SK-N-MC (cell line): ENCODE measurements at regions not wholly inside any gene's neighbourhood (a gene's known extent, or its start where the extent isn't known, plus 50 kb on each side); places are given as distances from the start of the nearest gene placed in this dataset.

Source experiments
- DNase-seq: peaks from one replicate; pipeline ENCODE4 v3.0.0-alpha.2; 2011; ENCODE audit warnings: low read depth, low spot score
- H3K27ac ChIP-seq: fragments of 200-600 bp; sonication (generic); 2 replicates; pipeline ENCODE4 v1.5.1; 2016; ENCODE audit warnings: mixed run types
- H3K36me3 ChIP-seq: fragments of 200-600 bp; sonication (generic); 2 replicates; pipeline ENCODE4 v1.6.1; 2017; ENCODE audit warnings: antibody characterized with exemption, low read length, mixed read lengths; ENCODE audit not compliant: insufficient read depth
- H3K4me3 ChIP-seq: fragments of 200-600 bp; sonication (generic); 2 replicates; pipeline ENCODE4 v1.5.1; 2016
- H3K9ac ChIP-seq: fragments of 200-600 bp; sonication (generic); 2 replicates; pipeline ENCODE4 v1.8.0; 2017; ENCODE audit warnings: mixed run types, mixed read lengths; ENCODE audit not compliant: insufficient read length
- H3K9me3 ChIP-seq: fragments of 200-600 bp; sonication (generic); 2 replicates; pipeline ENCODE4 v1.6.1; 2017; ENCODE audit warnings: low read depth, mild to moderate bottlenecking, antibody characterized with exemption, low read length, moderate library complexity, mixed read lengths
- EZH2 ChIP-seq: fragments of 200-600 bp; sonication (generic); IDR thresholded peaks from one replicate; pipeline ENCODE4 v1.6.1; 2017; ENCODE audit warnings: antibody characterized with exemption
- FOXP2 ChIP-seq: optimal IDR thresholded peaks from 2 replicates; pipeline ENCODE3; 2011; ENCODE audit warnings: mild to moderate bottlenecking, moderate library complexity; ENCODE audit not compliant: insufficient read depth; ENCODE audit errors: extremely low read length, control extremely low read depth
- POLR2AphosphoS5 ChIP-seq: IDR thresholded peaks from 2 replicates; pipeline ENCODE4 v1.6.1; 2012; ENCODE audit warnings: mild to moderate bottlenecking, low read depth, low read length, borderline replicate concordance

GRCh38 chr20:12699374-12700228 lies 309.2 kb upstream of the SPTLC3 start:
- H3K27ac ChIP-seq: no peak overlapping the region
- H3K4me3 ChIP-seq: no peak overlapping the region
- H3K9me3 ChIP-seq: no peaks in the 10 kb centered on the region
- DNase-seq: no peak
- TF ChIP-seq FOXP2 (no peak), POLR2AphosphoS5 (no peak), EZH2 (no peak)
- no peaks in the 10 kb centered on the region for H3K36me3 ChIP-seq
- H3K9ac ChIP-seq: no peak overlapping the region

- H3K4me3 ChIP-seq: no peak overlapping the region
These were observed 308.1 kb upstream of the SPTLC3 start for GRCh38 chr20:12700701-12701100.

DNA sequence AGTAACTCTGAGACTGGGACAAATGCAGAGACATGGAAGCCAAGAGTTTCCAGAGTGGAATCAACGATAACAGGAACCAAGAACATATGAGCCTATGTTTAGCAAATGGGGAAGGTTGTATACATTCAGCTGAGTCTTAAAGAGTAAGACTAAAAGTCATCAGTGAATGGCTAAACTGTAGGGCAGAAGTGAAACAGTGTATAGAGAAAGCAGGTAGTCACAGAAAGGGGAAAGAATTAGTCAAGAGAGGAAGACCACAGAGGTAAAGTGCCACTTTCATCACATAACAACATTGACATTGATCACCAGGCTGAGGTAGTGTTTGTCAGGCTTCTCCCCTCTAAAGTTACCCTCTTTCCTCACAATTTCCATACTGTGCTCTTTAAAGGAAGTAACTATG lies 306.5 kb upstream of the SPTLC3 start:
- no peaks in the 10 kb centered on the region for H3K36me3 ChIP-seq
- H3K27ac ChIP-seq: no peak overlapping the region
- no peak overlapping the region for H3K9ac ChIP-seq
- no peak overlapping the region for H3K4me3 ChIP-seq
- DNase-seq: no peak
- no peaks in the 10 kb centered on the region for H3K9me3 ChIP-seq
- TF ChIP-seq POLR2AphosphoS5 (no peak), FOXP2 (no peak), EZH2 (no peak)

More at GRCh38 chr20:12700701-12701100, 308.1 kb upstream of the SPTLC3 start:
- Histone ChIP-seq H3K9ac (no peak overlapping the region), H3K9me3 (no peaks in the 10 kb centered on the region), H3K27ac (no peak overlapping the region), H3K36me3 (no peaks in the 10 kb centered on the region)
- TF ChIP-seq FOXP2 (no peak), POLR2AphosphoS5 (no peak), EZH2 (no peak)
- no peak for DNase-seq

GRCh38 chr20:12715371-12715770 lies 293.4 kb upstream of the SPTLC3 start:
- TF ChIP-seq FOXP2 (no peak), POLR2AphosphoS5 (no peak), EZH2 (no peak)
- Histone ChIP-seq H3K4me3 (no peak overlapping the region), H3K27ac (no peak overlapping the region), H3K9me3 (no peaks in the 10 kb centered on the region), H3K36me3 (no peaks in the 10 kb centered on the region), H3K9ac (no peak overlapping the region)
- DNase-seq: no peak

DNA sequence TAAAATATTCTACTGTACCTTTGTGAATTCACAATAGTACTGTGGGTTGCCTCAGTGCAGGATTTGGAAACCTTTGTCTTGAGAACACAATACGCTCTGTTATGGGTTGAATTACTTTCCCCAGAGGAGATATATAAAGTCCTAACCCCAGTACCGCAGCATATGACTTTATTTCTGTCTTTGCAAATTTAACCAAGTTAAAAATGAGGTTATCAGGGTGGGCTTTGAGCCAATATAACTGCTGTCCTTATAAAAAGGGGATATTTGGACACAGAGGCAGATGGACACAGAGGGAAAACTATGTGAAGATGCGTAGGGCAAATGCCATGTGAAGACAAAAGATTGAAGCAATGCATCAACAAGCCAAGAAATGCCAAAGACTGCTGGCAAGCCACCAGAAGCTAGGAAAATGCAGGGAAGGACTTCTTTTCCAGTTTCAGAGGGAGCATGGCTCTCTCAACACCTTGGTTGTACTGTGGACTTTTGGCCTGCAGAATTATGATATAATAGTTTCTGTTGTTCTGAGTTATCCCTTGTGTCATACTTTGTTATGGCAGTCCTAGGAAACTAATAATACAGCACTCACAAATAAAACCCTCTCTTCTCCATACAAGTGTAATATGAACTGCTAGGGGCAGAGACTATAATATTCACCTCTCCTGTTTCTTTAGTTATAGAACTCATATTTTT lies 292.6 kb upstream of the SPTLC3 start:
- Histone ChIP-seq H3K4me3 (no peak overlapping the region), H3K9me3 (no peaks in the 10 kb centered on the region), H3K9ac (no peak overlapping the region), H3K36me3 (no peaks in the 10 kb centered on the region), H3K27ac (no peak overlapping the region)
- DNase-seq: no peak
- no peak for TF ChIP-seq EZH2
- TF ChIP-seq POLR2AphosphoS5: no peak
- TF ChIP-seq FOXP2: no peak

GRCh38 chr20:12717061-12717460 lies 291.7 kb upstream of the SPTLC3 start:
- Histone ChIP-seq H3K9me3 (no peaks in the 10 kb centered on the region), H3K36me3 (no peaks in the 10 kb centered on the region), H3K9ac (no peak overlapping the region), H3K4me3 (no peak overlapping the region), H3K27ac (no peak overlapping the region)
- TF ChIP-seq EZH2: no peak
- TF ChIP-seq FOXP2: no peak
- no peak for TF ChIP-seq POLR2AphosphoS5
- no peak for DNase-seq

- no peak for TF ChIP-seq POLR2AphosphoS5
- TF ChIP-seq FOXP2: no peak
- DNase-seq: no peak
- no peaks in the 10 kb centered on the region for H3K36me3 ChIP-seq
- H3K9ac ChIP-seq: no peak overlapping the region
- H3K4me3 ChIP-seq: no peak overlapping the region
- H3K27ac ChIP-seq: no peak overlapping the region
- H3K9me3 ChIP-seq: no peaks in the 10 kb centered on the region
These were observed 290.2 kb upstream of the SPTLC3 start for GRCh38 chr20:12718619-12719018.

- no peak overlapping the region for H3K9ac ChIP-seq
- TF ChIP-seq EZH2 (no peak), POLR2AphosphoS5 (no peak), FOXP2 (no peak)
- H3K4me3 ChIP-seq: no peak overlapping the region
- H3K36me3 ChIP-seq: no peaks in the 10 kb centered on the region
- H3K9me3 ChIP-seq: no peaks in the 10 kb centered on the region
- no peak overlapping the region for H3K27ac ChIP-seq
- DNase-seq: no peak
These were observed 287.1 kb upstream of the SPTLC3 start for GRCh38 chr20:12721636-12722035.
